Peyer's patch (tissue), 4 donors: ENCODE measurements at regions not wholly inside any gene's neighbourhood (a gene's known extent, or its start where the extent isn't known, plus 50 kb on each side); places are given as distances from the start of the nearest gene placed in this dataset.

Experiments
- POLR2A ChIP-seq, 2 donors: fragments of 450-650 bp; IDR thresholded peaks; one replicate each; pipeline ENCODE4 v1.5.1; 2017; ENCODE audit warnings: antibody characterized with exemption in 2 of 2, mild to moderate bottlenecking in 2 of 2, moderate library complexity in 2 of 2
- TF ChIP-seq, protein P1 (sequence below), 6 experiments: fragments of 450-650 bp in 4 of 6; fragments of 200-600 bp in 2 of 6; sonication (generic) in 1 of 6; IDR thresholded peaks; one replicate each; pipeline ENCODE4 v1.5.1; 2017 to 2019; ENCODE audit warnings: antibody characterized with exemption in 6 of 6, mild to moderate bottlenecking in 3 of 6, moderate library complexity in 1 of 6

DNA sequence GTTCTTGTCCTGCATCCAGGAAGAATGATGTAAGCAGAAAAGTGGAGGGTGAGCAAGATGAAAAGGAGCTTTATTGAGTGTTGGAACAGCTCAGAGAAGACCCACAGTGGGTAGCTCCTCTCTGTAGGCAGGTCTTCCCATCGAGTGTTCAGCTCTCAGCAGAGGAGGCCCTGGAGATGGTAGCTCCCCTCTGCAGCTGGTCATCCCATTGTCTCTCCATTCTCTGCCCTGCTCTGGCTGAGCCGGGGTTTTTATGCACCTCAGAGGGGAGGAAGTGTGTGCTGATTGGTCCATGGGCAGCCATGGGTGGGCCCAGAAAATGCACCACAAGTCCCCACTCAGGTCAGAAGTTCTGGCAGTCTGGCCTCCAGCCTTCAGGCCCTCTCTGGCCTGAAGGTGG, 713.7 kb downstream of the MATN1 start:
- TF ChIP-seq, protein P1, sequence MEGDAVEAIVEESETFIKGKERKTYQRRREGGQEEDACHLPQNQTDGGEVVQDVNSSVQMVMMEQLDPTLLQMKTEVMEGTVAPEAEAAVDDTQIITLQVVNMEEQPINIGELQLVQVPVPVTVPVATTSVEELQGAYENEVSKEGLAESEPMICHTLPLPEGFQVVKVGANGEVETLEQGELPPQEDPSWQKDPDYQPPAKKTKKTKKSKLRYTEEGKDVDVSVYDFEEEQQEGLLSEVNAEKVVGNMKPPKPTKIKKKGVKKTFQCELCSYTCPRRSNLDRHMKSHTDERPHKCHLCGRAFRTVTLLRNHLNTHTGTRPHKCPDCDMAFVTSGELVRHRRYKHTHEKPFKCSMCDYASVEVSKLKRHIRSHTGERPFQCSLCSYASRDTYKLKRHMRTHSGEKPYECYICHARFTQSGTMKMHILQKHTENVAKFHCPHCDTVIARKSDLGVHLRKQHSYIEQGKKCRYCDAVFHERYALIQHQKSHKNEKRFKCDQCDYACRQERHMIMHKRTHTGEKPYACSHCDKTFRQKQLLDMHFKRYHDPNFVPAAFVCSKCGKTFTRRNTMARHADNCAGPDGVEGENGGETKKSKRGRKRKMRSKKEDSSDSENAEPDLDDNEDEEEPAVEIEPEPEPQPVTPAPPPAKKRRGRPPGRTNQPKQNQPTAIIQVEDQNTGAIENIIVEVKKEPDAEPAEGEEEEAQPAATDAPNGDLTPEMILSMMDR (IDR thresholded peaks at IDR 0.05) = no peak
- no peak for TF ChIP-seq POLR2A (IDR thresholded peaks at IDR 0.05)
